ENCODE measurements at regions not wholly inside any gene's neighbourhood (a gene's known extent, or its start where the extent isn't known, plus 50 kb on each side); places are given as distances from the start of the nearest gene placed in this dataset.

- no peak for TF ChIP-seq GATA2 (IDR thresholded peaks at IDR 0.05; ENCODE audit: low read depth, low read length)
- no peak for TF ChIP-seq GATA3 (IDR thresholded peaks at IDR 0.05; ENCODE audit: low read depth, low read length)
Observed at GRCh38 chr13:111954661-111955411, 112.1 kb upstream of the SOX1 start.

Measured in SH-SY5Y (cell line).